Uterus (tissue), 3 donors: ENCODE measurements at regions not wholly inside any gene's neighbourhood (a gene's known extent, or its start where the extent isn't known, plus 50 kb on each side); places are given as distances from the start of the nearest gene placed in this dataset.

Experiments used
- DNase-seq, 2 donors: peaks; one replicate each; pipeline ENCODE4 v3.0.0-alpha.2; 2019 to 2020
- H3K27ac ChIP-seq, 2 donors: fragments of 200-600 bp; sonication (generic); 1 replicate in 1 of 2; 2 replicates in 1 of 2; pipeline ENCODE4 v1.5.1; 2016 to 2018
- H3K27me3 ChIP-seq, 2 donors: fragments of 200-600 bp; sonication (generic); one replicate each; pipeline ENCODE4 v1.5.1; 2018 to 2019; ENCODE audit warnings: control low read depth in 1 of 2
- H3K36me3 ChIP-seq, 2 donors: fragments of 200-600 bp; sonication (generic); one replicate each; pipeline ENCODE4 v1.5.1; 2019; ENCODE audit warnings: control low read depth in 1 of 2
- H3K4me1 ChIP-seq, 2 donors: fragments of 200-600 bp; sonication (generic); one replicate each; pipeline ENCODE4 v1.5.1; 2018 to 2019; ENCODE audit warnings: control low read depth in 1 of 2
- H3K4me3 ChIP-seq, 2 donors: fragments of 200-600 bp; sonication (generic); 1 replicate in 1 of 2; 2 replicates in 1 of 2; pipeline ENCODE4 v1.5.1; 2018 to 2019; ENCODE audit warnings: mild to moderate bottlenecking in 1 of 2
- H3K9me3 ChIP-seq, 2 donors: fragments of 200-600 bp; sonication (generic); one replicate each; pipeline ENCODE4 v1.5.1; 2019; ENCODE audit warnings: control low read depth in 1 of 2
- POLR2A ChIP-seq, 2 donors: fragments of 450-650 bp; IDR thresholded peaks; one replicate each; pipeline ENCODE4 v1.6.1; 2016; ENCODE audit warnings: antibody characterized with exemption in 2 of 2, mild to moderate bottlenecking in 1 of 2, moderate library complexity in 1 of 2
- intact Hi-C: fragments of 100-400 bp; cut with DNase I; formaldehyde crosslinking; loops from one replicate; pipeline ENCODE4 v1.15.1; 2023; ENCODE audit warnings: low total_unique reads
- TF ChIP-seq, protein P1 (sequence below), 4 experiments: fragments of 200-600 bp in 2 of 4; fragments of 450-650 bp in 2 of 4; sonication (generic) in 2 of 4; IDR thresholded peaks; one replicate each; pipeline ENCODE4 v1.5.1; 2016 to 2019; ENCODE audit warnings: antibody characterized with exemption in 4 of 4, mild to moderate bottlenecking in 2 of 4, moderate library complexity in 1 of 4
- donor health status: DM: yes; HTN: yes; CAD: no.

DNA sequence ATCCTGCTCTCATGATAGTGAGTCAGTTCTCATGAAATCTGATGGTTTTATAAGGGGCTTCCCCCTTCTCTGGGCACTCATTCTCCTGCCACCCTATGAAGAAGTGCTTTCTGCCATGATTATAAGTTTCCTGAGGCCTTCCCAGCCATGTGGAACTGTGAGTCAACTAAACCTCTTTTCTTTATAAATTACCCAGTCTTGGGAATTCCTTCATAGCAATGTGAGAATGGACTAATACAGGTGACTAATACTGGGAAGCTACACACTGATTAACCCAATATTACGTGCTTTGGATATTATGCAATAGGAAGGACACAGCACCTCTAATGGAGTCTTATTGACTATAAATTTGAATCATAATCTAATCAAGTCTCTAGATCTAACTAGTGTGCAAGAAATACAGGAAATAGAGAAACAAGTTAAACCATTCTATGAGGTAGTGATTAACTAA is 107.2 kb upstream of the ETAA1 start:
- no peaks in the 10 kb centered on the region for H3K36me3 ChIP-seq
- no peak for DNase-seq
- intact Hi-C loops: no loop called here
- no peaks in the 10 kb centered on the region for H3K27me3 ChIP-seq
- no peaks in the 10 kb centered on the region for H3K9me3 ChIP-seq
- H3K27ac ChIP-seq: no peak overlapping the region
- TF ChIP-seq POLR2A (IDR thresholded peaks at IDR 0.05): no peak
- TF ChIP-seq, protein P1, sequence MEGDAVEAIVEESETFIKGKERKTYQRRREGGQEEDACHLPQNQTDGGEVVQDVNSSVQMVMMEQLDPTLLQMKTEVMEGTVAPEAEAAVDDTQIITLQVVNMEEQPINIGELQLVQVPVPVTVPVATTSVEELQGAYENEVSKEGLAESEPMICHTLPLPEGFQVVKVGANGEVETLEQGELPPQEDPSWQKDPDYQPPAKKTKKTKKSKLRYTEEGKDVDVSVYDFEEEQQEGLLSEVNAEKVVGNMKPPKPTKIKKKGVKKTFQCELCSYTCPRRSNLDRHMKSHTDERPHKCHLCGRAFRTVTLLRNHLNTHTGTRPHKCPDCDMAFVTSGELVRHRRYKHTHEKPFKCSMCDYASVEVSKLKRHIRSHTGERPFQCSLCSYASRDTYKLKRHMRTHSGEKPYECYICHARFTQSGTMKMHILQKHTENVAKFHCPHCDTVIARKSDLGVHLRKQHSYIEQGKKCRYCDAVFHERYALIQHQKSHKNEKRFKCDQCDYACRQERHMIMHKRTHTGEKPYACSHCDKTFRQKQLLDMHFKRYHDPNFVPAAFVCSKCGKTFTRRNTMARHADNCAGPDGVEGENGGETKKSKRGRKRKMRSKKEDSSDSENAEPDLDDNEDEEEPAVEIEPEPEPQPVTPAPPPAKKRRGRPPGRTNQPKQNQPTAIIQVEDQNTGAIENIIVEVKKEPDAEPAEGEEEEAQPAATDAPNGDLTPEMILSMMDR (IDR thresholded peaks at IDR 0.05): no peak
- no peak overlapping the region for H3K4me3 ChIP-seq
- H3K4me1 ChIP-seq: no peaks in the 10 kb centered on the region

DNA sequence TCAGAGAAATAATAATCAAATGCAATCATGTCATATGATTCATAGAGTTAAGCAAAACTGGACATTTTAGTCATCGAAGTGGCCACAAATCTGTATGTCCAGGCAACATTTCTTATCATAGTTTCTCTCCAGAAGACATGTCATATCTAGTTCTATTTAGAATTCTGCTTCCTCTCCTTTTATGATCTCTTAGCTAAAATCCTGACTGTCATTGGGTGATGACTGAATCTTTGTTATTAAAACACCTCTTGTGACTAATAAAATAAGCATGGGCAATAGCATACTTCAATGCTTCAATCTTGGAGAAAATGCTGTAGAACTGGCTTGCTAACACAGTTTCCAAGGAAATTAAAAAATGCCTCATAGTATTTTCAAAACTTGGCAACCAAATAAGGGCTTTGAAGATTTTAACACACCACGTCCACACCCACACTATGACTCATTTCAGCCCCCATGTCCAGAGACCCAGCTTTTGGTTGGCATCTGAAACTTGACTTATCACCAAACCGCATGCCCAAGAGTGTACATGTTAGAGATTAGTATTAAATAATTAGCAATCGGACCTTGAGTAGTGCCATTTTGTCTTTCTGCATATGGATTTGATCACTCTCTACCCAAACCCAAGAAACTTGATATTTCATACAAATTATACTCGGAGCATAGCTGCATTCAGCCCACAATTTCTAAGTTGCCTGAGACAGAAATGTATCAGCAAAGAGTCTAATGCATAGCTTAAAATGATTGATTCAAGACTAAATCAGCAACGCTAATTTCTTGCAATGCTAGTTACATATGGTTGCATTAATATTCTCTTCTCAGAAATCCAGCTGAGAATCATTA is 106.5 kb upstream of the ETAA1 start:
- TF ChIP-seq POLR2A (IDR thresholded peaks at IDR 0.05): no peak
- TF ChIP-seq, protein P1 (IDR thresholded peaks at IDR 0.05): no peak
- intact Hi-C loops: no loop called here
- Histone ChIP-seq H3K27me3 (no peaks in the 10 kb centered on the region), H3K9me3 (no peaks in the 10 kb centered on the region), H3K4me3 (no peak overlapping the region), H3K27ac (no peak overlapping the region), H3K4me1 (no peaks in the 10 kb centered on the region), H3K36me3 (no peaks in the 10 kb centered on the region)
- DNase-seq: no peak

DNA sequence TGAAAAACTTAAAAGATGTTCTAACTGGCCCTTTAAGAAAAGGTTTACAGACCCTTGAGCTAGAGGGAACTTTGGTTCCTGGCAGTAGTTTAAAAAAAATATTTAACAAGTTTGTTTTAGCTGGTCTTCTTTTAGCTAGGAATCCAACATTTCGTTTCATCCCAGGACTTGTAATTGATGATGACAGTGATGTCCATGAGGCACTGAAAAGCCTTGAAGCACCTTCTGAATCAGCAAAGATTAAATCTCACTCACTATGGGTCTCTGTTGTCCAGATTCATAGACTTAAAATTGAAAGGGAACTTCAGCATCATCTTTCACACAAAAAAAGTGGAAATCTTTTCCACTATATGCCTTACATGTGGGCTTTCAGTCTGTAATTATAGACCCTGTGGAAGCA is 102.9 kb upstream of the ETAA1 start:
- intact Hi-C loops: no loop called here
- Histone ChIP-seq H3K4me3 (no peak overlapping the region), H3K27ac (no peak overlapping the region), H3K27me3 (no peaks in the 10 kb centered on the region), H3K9me3 (no peaks in the 10 kb centered on the region), H3K36me3 (no peaks in the 10 kb centered on the region), H3K4me1 (no peaks in the 10 kb centered on the region)
- TF ChIP-seq, protein P1 (IDR thresholded peaks at IDR 0.05): no peak
- no peak for TF ChIP-seq POLR2A (IDR thresholded peaks at IDR 0.05)
- DNase-seq: no peak

DNA sequence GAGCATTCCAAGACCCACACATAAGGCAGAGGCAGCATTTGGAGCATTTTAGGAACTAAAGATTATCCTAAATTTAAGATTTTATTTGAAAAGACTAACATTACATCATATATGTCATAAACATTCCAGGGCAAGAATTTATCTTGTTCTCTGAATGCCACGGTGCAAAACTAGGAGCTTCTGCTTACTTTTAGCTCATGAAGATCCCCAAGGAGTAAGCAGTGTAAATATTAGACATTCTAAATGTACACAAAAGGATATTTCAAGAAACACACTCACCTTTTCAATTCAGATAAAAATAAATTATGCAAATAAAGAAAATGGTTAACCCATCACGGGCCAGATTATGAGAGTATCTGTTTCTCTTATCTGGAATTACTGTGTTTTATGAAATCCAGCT is 101.7 kb upstream of the ETAA1 start:
- H3K27me3 ChIP-seq: no peaks in the 10 kb centered on the region
- no peak overlapping the region for H3K4me3 ChIP-seq
- H3K27ac ChIP-seq: no peak overlapping the region
- H3K4me1 ChIP-seq: no peaks in the 10 kb centered on the region
- intact Hi-C loops: no loop called here
- TF ChIP-seq, protein P1 (IDR thresholded peaks at IDR 0.05): no peak
- TF ChIP-seq POLR2A (IDR thresholded peaks at IDR 0.05): no peak
- no peak for DNase-seq
- H3K9me3 ChIP-seq: no peaks in the 10 kb centered on the region
- H3K36me3 ChIP-seq: no peaks in the 10 kb centered on the region

DNA sequence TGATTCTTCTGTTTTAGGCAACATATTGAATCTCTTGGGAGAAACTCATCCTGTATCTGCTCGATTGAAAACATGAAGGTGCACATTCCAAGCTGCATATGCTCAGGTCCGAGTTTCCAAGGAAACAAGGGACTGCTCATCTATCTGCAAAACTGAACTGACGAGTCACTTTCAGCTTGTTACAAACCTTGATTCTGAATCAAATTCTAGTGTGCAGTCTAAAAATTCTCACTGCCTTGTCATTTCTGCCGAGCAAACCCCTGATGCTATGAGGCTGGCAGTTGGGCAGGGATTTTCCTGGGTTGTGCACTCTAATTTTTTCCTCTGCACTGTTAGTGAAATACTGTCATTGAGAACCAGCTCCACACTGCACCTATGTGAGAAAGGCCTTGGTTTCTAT is 101.3 kb upstream of the ETAA1 start:
- no peaks in the 10 kb centered on the region for H3K9me3 ChIP-seq
- TF ChIP-seq POLR2A (IDR thresholded peaks at IDR 0.05): no peak
- TF ChIP-seq, protein P1 (IDR thresholded peaks at IDR 0.05): no peak
- H3K4me1 ChIP-seq: no peaks in the 10 kb centered on the region
- H3K4me3 ChIP-seq: no peak overlapping the region
- H3K27ac ChIP-seq: no peak overlapping the region
- no peaks in the 10 kb centered on the region for H3K27me3 ChIP-seq
- no peaks in the 10 kb centered on the region for H3K36me3 ChIP-seq
- no peak for DNase-seq
- intact Hi-C loops: no loop called here
